Thymus (tissue), 11 donors: ENCODE measurements at regions not wholly inside any gene's neighbourhood (a gene's known extent, or its start where the extent isn't known, plus 50 kb on each side); places are given as distances from the start of the nearest gene placed in this dataset.

Experiments used
- DNase-seq, 9 donors: peaks; one replicate each; pipeline ENCODE4 v3.0.0-alpha.2; 2013; ENCODE audit warnings: low spot score in 9 of 9, low read depth in 6 of 9, missing footprints in 1 of 9
- H3K27ac ChIP-seq, 2 donors: one replicate each; pipeline ENCODE4 v1.5.1; 2013; ENCODE audit warnings: control low read depth in 1 of 2, low read depth in 1 of 2, low read length in 1 of 2, mild to moderate bottlenecking in 1 of 2, moderate library complexity in 1 of 2
- H3K27me3 ChIP-seq, 2 donors: one replicate each; pipeline ENCODE4 v1.5.1; 2013; ENCODE audit warnings: low read length in 1 of 2; ENCODE audit not compliant: control insufficient read depth in 2 of 2, insufficient read depth in 1 of 2
- H3K36me3 ChIP-seq, 2 donors: one replicate each; pipeline ENCODE4 v1.5.1; 2013; ENCODE audit warnings: low read length in 1 of 2, mild to moderate bottlenecking in 1 of 2, moderate library complexity in 1 of 2; ENCODE audit not compliant: control insufficient read depth in 2 of 2, insufficient read depth in 2 of 2
- H3K4me1 ChIP-seq, 2 donors: one replicate each; pipeline ENCODE4 v1.5.1; 2013; ENCODE audit warnings: low read length in 2 of 2; ENCODE audit not compliant: control insufficient read depth in 2 of 2, insufficient read depth in 2 of 2
- H3K4me3 ChIP-seq, 2 donors: one replicate each; pipeline ENCODE4 v1.5.1; 2013; ENCODE audit warnings: low read length in 2 of 2, control low read depth in 1 of 2, mild to moderate bottlenecking in 1 of 2
- H3K9me3 ChIP-seq, 2 donors: one replicate each; pipeline ENCODE4 v1.5.1; 2013; ENCODE audit warnings: low read length in 1 of 2, mild to moderate bottlenecking in 1 of 2; ENCODE audit not compliant: control insufficient read depth in 2 of 2, insufficient read depth in 1 of 2
- WGBS: extraction: QIAGEN DNeasy Blood & Tissue Kit; methylation state at CpG from one replicate; pipeline ENCODE4 v1.1.7; 2013; 5-methylcytosine and 5-hydroxymethylcytosine counted together
- donor health status: healthy.

- no peak overlapping the region for H3K4me3 ChIP-seq
- DNase-seq, result no peak
- H3K9me3 ChIP-seq, result no peaks in the 10 kb centered on the region
- no peaks in the 10 kb centered on the region for H3K4me1 ChIP-seq
- H3K27ac ChIP-seq, result no peak overlapping the region
- no peaks in the 10 kb centered on the region for H3K36me3 ChIP-seq
- 85% methylated on average over 6 of the region's 6 CpGs for WGBS
- H3K27me3 ChIP-seq, result no peaks in the 10 kb centered on the region
Measured at GRCh38 chr12:118827606-118828005, 153.7 kb upstream of the SRRM4 start.

GRCh38 chr12:118830296-118830695, 151.0 kb upstream of the SRRM4 start:
- Histone ChIP-seq H3K27me3 (no peaks in the 10 kb centered on the region), H3K27ac (no peak overlapping the region), H3K4me1 (no peaks in the 10 kb centered on the region), H3K36me3 (no peaks in the 10 kb centered on the region), H3K4me3 (no peak overlapping the region), H3K9me3 (no peaks in the 10 kb centered on the region)
- WGBS, result 92% methylated on average over 1 of the region's 1 CpG
- DNase-seq, result no peak

DNA sequence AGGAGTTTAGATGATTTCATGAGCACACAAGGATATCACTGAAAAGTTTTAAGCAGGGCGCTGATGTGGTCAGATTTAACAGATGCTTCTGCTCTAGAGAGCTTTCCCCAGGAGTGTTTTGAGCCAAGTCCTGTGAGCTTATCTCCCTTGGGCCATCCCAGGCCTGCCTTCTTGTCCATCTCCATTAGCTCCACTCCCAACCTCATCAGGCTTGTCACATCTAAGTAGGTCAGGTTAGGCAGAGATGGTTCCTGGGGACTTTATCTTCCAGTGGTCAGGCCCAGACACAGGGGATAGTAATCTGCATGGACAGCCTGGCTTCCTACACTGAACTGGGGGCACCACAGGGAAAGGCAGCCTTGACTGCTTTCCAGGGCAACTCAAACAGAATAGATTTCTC, 145.4 kb upstream of the SRRM4 start:
- no peaks in the 10 kb centered on the region for H3K9me3 ChIP-seq
- no peaks in the 10 kb centered on the region for H3K27me3 ChIP-seq
- WGBS, result 90% methylated on average over 1 of the region's 1 CpG
- no peak overlapping the region for H3K27ac ChIP-seq
- no peak overlapping the region for H3K4me3 ChIP-seq
- DNase-seq, result no peak
- no peaks in the 10 kb centered on the region for H3K36me3 ChIP-seq
- H3K4me1 ChIP-seq, result no peaks in the 10 kb centered on the region

GRCh38 chr12:118840399-118840798, 140.9 kb upstream of the SRRM4 start:
- Histone ChIP-seq H3K27ac (no peak overlapping the region), H3K4me3 (no peak overlapping the region), H3K36me3 (no peaks in the 10 kb centered on the region), H3K27me3 (no peaks in the 10 kb centered on the region), H3K9me3 (no peaks in the 10 kb centered on the region), H3K4me1 (no peaks in the 10 kb centered on the region)
- no peak for DNase-seq

- H3K27ac ChIP-seq, result no peak overlapping the region
- no peaks in the 10 kb centered on the region for H3K27me3 ChIP-seq
- H3K4me1 ChIP-seq, result no peaks in the 10 kb centered on the region
- no peaks in the 10 kb centered on the region for H3K36me3 ChIP-seq
- H3K9me3 ChIP-seq, result no peaks in the 10 kb centered on the region
- no peak overlapping the region for H3K4me3 ChIP-seq
- no peak for DNase-seq
Measured at GRCh38 chr12:118840878-118841277, 140.5 kb upstream of the SRRM4 start.

- Histone ChIP-seq H3K36me3 (no peaks in the 10 kb centered on the region), H3K27me3 (no peaks in the 10 kb centered on the region), H3K4me3 (no peak overlapping the region), H3K27ac (no peak overlapping the region), H3K9me3 (no peaks in the 10 kb centered on the region), H3K4me1 (no peaks in the 10 kb centered on the region)
- DNase-seq, result no peak
- 64% methylated on average over 6 of the region's 6 CpGs for WGBS
Measured at GRCh38 chr12:118841588-118841987, 139.8 kb upstream of the SRRM4 start.

DNA sequence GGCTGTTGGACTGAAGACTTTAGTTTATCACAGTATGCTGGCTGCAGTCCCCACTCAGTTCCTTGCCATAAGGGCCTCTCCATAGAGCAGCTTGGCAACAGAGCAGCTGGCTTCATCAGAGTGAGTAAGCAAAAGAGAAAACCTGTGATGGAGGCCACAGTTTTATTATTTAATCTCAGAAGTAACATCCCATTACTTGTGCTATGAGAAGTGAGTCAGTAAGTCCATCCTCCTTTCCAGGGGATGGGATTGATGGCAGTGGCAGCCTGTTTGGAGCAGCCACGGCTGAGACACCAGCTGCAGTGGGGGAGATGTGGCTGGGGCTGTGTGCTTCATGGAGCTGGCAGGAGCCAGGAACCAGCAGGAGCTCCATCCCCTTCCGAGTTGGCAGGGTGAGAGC, 138.5 kb upstream of the SRRM4 start:
- no peaks in the 10 kb centered on the region for H3K4me1 ChIP-seq
- H3K36me3 ChIP-seq, result no peaks in the 10 kb centered on the region
- H3K27me3 ChIP-seq, result no peaks in the 10 kb centered on the region
- no peaks in the 10 kb centered on the region for H3K9me3 ChIP-seq
- no peak for DNase-seq
- 78% methylated on average over 2 of the region's 2 CpGs for WGBS
- H3K27ac ChIP-seq, result no peak overlapping the region
- H3K4me3 ChIP-seq, result no peak overlapping the region

- no peaks in the 10 kb centered on the region for H3K27me3 ChIP-seq
- no peaks in the 10 kb centered on the region for H3K4me1 ChIP-seq
Measured at GRCh38 chr12:118846416-118846815, 134.9 kb upstream of the SRRM4 start.

DNA sequence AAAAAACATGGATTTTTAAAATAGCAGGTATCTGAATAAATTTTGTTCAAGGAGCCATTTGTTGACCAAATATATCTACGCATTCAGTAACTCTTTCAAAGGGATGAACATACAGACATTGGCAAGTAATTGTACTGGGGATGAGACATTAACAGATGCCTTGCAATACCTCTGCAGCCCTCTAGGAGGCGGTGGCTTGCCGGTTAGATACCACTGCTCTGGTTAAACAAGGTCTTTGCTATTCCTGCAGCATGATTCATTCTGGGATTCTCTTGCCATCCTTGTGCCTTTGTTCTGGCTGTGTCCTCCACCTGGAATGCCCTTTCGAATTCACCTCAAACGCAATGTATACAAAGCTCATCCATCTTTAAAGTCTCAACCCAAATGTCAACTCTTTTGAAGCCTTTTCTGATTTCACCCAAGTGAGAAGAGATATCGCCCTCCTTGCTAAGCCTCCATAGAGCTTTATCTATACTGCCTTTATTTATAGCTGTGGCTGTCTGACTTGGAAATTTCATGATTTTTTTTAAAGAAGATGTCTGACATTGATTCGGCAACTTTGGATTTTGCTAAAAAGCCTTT, 131.0 kb upstream of the SRRM4 start:
- Histone ChIP-seq H3K4me1 (no peaks in the 10 kb centered on the region), H3K9me3 (no peaks in the 10 kb centered on the region), H3K36me3 (no peaks in the 10 kb centered on the region), H3K27ac (no peak overlapping the region), H3K27me3 (no peaks in the 10 kb centered on the region), H3K4me3 (no peak overlapping the region)
- WGBS, result 42% methylated on average over 7 of the region's 7 CpGs
- no peak for DNase-seq

More at GRCh38 chr12:118846416-118846815, 134.9 kb upstream of the SRRM4 start:
- no peak overlapping the region for H3K27ac ChIP-seq
- H3K9me3 ChIP-seq, result no peaks in the 10 kb centered on the region
- no peaks in the 10 kb centered on the region for H3K36me3 ChIP-seq
- 84% methylated on average over 2 of the region's 2 CpGs for WGBS
- DNase-seq, result no peak
- H3K4me3 ChIP-seq, result no peak overlapping the region

DNA sequence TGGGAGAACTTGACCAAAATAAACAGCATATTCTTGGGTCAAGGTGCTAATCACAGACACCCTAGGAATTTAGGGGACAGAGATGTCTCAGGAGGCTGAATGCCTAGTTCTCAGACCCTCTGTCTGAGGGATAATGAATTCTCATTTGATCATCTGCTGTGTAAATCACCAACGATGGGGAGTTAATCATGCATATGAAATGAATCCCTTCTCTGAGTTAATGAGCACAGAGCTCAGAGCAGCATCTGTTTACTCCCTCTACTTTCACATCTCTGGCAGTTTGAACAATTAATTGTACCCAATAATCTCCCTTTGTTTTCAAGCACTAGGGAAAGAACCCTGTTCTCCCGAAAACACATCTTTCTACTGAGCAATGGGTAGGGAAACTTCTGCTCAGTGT, 129.4 kb upstream of the SRRM4 start:
- 73% methylated on average over 2 of the region's 2 CpGs for WGBS
- Histone ChIP-seq H3K27ac (no peak overlapping the region), H3K9me3 (no peaks in the 10 kb centered on the region), H3K27me3 (no peaks in the 10 kb centered on the region), H3K4me3 (no peak overlapping the region), H3K36me3 (no peaks in the 10 kb centered on the region), H3K4me1 (no peaks in the 10 kb centered on the region)
- no peak for DNase-seq
